ENCODE measurements at regions not wholly inside any gene's neighbourhood (a gene's known extent, or its start where the extent isn't known, plus 50 kb on each side); places are given as distances from the start of the nearest gene placed in this dataset.

DNA sequence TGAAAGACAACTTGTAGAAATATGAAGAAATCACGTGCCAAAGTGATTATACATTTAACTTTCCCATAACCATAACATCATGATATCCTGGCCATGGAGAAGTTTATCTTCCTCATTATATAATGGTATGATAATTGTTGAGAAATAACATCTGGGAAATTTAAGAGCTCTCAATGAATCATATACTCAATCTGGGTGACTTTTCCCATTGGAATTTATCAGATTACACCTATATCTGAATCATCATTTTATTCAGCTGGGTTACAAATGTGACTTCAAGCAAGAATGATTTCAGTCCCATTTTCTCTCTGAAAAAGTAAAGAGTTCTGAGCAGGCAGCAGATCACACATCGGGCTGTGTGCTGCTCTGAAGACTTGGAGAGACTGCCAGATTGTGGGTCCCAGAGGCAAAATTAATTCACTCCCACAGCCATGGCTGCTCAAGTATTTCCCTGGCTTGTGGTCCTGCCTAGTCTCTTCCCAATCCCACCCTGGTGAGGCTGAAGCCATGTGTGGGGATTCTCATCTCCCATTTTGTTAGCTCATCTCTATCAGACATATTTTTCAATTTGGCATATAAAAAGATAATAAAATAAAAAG is 278.0 kb downstream of the MRPL39 start:
- no peak for TF ChIP-seq EP300 (IDR thresholded peaks at IDR 0.05; ENCODE audit: borderline replicate concordance in 1 of 2, low read depth in 2 of 2, low read length in 2 of 2)
- TF ChIP-seq, protein P1, sequence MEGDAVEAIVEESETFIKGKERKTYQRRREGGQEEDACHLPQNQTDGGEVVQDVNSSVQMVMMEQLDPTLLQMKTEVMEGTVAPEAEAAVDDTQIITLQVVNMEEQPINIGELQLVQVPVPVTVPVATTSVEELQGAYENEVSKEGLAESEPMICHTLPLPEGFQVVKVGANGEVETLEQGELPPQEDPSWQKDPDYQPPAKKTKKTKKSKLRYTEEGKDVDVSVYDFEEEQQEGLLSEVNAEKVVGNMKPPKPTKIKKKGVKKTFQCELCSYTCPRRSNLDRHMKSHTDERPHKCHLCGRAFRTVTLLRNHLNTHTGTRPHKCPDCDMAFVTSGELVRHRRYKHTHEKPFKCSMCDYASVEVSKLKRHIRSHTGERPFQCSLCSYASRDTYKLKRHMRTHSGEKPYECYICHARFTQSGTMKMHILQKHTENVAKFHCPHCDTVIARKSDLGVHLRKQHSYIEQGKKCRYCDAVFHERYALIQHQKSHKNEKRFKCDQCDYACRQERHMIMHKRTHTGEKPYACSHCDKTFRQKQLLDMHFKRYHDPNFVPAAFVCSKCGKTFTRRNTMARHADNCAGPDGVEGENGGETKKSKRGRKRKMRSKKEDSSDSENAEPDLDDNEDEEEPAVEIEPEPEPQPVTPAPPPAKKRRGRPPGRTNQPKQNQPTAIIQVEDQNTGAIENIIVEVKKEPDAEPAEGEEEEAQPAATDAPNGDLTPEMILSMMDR (IDR thresholded peaks at IDR 0.05; ENCODE audit: control extremely low read depth in 1 of 3, insufficient read depth in 1 of 3, low read depth in 1 of 3, low read length in 3 of 3) = no peak
- no peak for TF ChIP-seq JUND (IDR thresholded peaks at IDR 0.05; ENCODE audit: low read length)
- TF ChIP-seq RXRA (IDR thresholded peaks at IDR 0.05; ENCODE audit: insufficient read depth, low read depth, low read length) = no peak
- no peak for TF ChIP-seq MAFK (IDR thresholded peaks at IDR 0.05; ENCODE audit: low read depth, low read length)
- TF ChIP-seq NANOG (IDR thresholded peaks at IDR 0.05; ENCODE audit: insufficient read depth, low read depth, low read length, poor library complexity, severe bottlenecking) = no peak
- TF ChIP-seq EGR1 (IDR thresholded peaks at IDR 0.05; ENCODE audit: borderline replicate concordance, low read depth, low read length) = no peak
